Smooth muscle cell (in vitro differentiated cells): ENCODE measurements at regions not wholly inside any gene's neighbourhood (a gene's known extent, or its start where the extent isn't known, plus 50 kb on each side); places are given as distances from the start of the nearest gene placed in this dataset.

Source experiments
- DNase-seq: peaks from one replicate; lab custom pipeline; 2025; ENCODE audit not compliant: unreplicated experiment; lab: John Stamatoyannopoulos, UW
- H2AFZ ChIP-seq: fragments of 200-600 bp; sonication (generic); 2 replicates; pipeline ENCODE4 v1.6.0; 2016; ENCODE audit warnings: antibody characterized with exemption, low read depth, mild to moderate bottlenecking
- H3F3A ChIP-seq: fragments of 200-600 bp; sonication (generic); 2 replicates; pipeline ENCODE4 v1.6.0; 2017; ENCODE audit warnings: antibody characterized with exemption, low read depth
- H3K27ac ChIP-seq: fragments of 200-600 bp; sonication (generic); 2 replicates; pipeline ENCODE4 v1.5.1; 2016; ENCODE audit warnings: low read depth, mild to moderate bottlenecking
- H3K27me3 ChIP-seq: fragments of 200-600 bp; sonication (generic); 2 replicates; pipeline ENCODE4 v1.6.1; 2016; ENCODE audit warnings: low read depth, mild to moderate bottlenecking
- H3K36me3 ChIP-seq: fragments of 200-600 bp; sonication (generic); 2 replicates; pipeline ENCODE4 v1.5.1; 2016; ENCODE audit warnings: low read depth
- H3K4me1 ChIP-seq: fragments of 200-600 bp; sonication (generic); 2 replicates; pipeline ENCODE4 v1.5.1; 2016; ENCODE audit warnings: low read depth
- H3K4me2 ChIP-seq: fragments of 200-600 bp; sonication (generic); 2 replicates; pipeline ENCODE4 v1.6.0; 2016; ENCODE audit warnings: mild to moderate bottlenecking
- H3K4me3 ChIP-seq: fragments of 200-600 bp; sonication (generic); 2 replicates; pipeline ENCODE4 v1.5.1; 2016; ENCODE audit warnings: mild to moderate bottlenecking
- H3K79me2 ChIP-seq: fragments of 200-600 bp; sonication (generic); 2 replicates; pipeline ENCODE4 v1.6.0; 2016; ENCODE audit warnings: low read depth, mild to moderate bottlenecking
- H3K9ac ChIP-seq: fragments of 200-600 bp; sonication (generic); 2 replicates; pipeline ENCODE4 v1.6.0; 2016; ENCODE audit warnings: low read depth
- H3K9me3 ChIP-seq: fragments of 200-600 bp; sonication (generic); replicated peaks from 2 replicates; pipeline ENCODE4 v1.5.1; 2016; ENCODE audit warnings: low read depth
- H4K20me1 ChIP-seq: fragments of 200-600 bp; sonication (generic); 2 replicates; pipeline ENCODE4 v1.6.0; 2016; ENCODE audit warnings: low read depth
- WGBS: methylation state at CpG from one replicate; pipeline ENCODE4 v1.1.7; 2016; ENCODE audit warnings: low lambda C conversion rate; 5-methylcytosine and 5-hydroxymethylcytosine counted together
- TF ChIP-seq, protein P1 (sequence below): fragments of 200-600 bp; sonication (generic); IDR thresholded peaks from 2 replicates; pipeline ENCODE4 v1.5.1; 2017; ENCODE audit warnings: borderline replicate concordance, mild to moderate bottlenecking, antibody characterized with exemption; ENCODE audit not compliant: insufficient read depth, poor library complexity, severe bottlenecking

GRCh38 chr15:38743147-38743546 is 178.5 kb upstream of the RASGRP1 start:
- no peak overlapping the region for H3K9ac ChIP-seq
- no peaks in the 10 kb centered on the region for H4K20me1 ChIP-seq
- H3K27me3 ChIP-seq, result no peaks in the 10 kb centered on the region
- TF ChIP-seq, protein P1, sequence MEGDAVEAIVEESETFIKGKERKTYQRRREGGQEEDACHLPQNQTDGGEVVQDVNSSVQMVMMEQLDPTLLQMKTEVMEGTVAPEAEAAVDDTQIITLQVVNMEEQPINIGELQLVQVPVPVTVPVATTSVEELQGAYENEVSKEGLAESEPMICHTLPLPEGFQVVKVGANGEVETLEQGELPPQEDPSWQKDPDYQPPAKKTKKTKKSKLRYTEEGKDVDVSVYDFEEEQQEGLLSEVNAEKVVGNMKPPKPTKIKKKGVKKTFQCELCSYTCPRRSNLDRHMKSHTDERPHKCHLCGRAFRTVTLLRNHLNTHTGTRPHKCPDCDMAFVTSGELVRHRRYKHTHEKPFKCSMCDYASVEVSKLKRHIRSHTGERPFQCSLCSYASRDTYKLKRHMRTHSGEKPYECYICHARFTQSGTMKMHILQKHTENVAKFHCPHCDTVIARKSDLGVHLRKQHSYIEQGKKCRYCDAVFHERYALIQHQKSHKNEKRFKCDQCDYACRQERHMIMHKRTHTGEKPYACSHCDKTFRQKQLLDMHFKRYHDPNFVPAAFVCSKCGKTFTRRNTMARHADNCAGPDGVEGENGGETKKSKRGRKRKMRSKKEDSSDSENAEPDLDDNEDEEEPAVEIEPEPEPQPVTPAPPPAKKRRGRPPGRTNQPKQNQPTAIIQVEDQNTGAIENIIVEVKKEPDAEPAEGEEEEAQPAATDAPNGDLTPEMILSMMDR, result no peak
- H3K79me2 ChIP-seq, result no peaks in the 10 kb centered on the region
- no peak overlapping the region for H3K4me3 ChIP-seq
- H2AFZ ChIP-seq, result no peak overlapping the region
- no peaks in the 10 kb centered on the region for H3K4me1 ChIP-seq
- H3K4me2 ChIP-seq, result no peak overlapping the region
- WGBS, result 93% methylated on average over 3 of the region's 3 CpGs
- peaks cover 3% of the 10 kb centered on the region for H3F3A ChIP-seq
- no peak overlapping the region for H3K27ac ChIP-seq
- H3K36me3 ChIP-seq, result no peaks in the 10 kb centered on the region
- H3K9me3 ChIP-seq, result no peaks in the 10 kb centered on the region
- DNase-seq, result no peak

GRCh38 chr15:38745126-38745525 is 180.5 kb upstream of the RASGRP1 start:
- no peak for DNase-seq
- Histone ChIP-seq H3K4me2 (peak overlapping the region; percentile 45), H3K9me3 (no peaks in the 10 kb centered on the region), H3K4me3 (no peak overlapping the region), H2AFZ (no peak overlapping the region), H3K79me2 (no peaks in the 10 kb centered on the region), H3K27ac (peak overlapping the region; percentile 42), H3K36me3 (no peaks in the 10 kb centered on the region), H3F3A (peaks cover 3% of the 10 kb centered on the region), H4K20me1 (no peaks in the 10 kb centered on the region), H3K27me3 (no peaks in the 10 kb centered on the region), H3K4me1 (no peaks in the 10 kb centered on the region), H3K9ac (no peak overlapping the region)
- TF ChIP-seq, protein P1, result no peak
- WGBS, result 18% methylated on average over 1 of the region's 1 CpG

DNA sequence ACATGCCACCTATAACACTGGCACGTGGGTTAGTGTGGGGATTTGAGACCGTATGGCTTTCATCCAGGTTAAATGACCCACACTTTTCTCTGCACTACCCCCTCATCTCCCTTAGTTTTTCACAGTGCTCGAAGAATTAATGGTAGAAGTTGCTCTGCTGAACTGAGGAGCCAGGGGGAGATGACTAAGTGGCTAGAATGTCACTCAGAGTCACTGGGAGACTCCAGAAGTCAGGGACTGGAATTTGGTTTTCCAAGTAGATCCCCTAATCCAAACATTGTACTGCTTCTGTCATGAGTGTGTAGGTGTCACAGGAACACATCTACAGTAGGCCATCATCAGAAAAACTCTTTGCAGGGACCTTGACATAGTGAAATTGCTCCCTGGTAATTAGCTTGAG is 181.0 kb upstream of the RASGRP1 start:
- WGBS, result 40% methylated on average over 3 of the region's 3 CpGs
- Histone ChIP-seq H3K9me3 (no peaks in the 10 kb centered on the region), H3K79me2 (no peaks in the 10 kb centered on the region), H4K20me1 (no peaks in the 10 kb centered on the region), H3F3A (peaks cover 3% of the 10 kb centered on the region), H3K36me3 (no peaks in the 10 kb centered on the region), H3K4me1 (no peaks in the 10 kb centered on the region), H2AFZ (no peak overlapping the region), H3K27ac (peak overlapping the region; percentile 42), H3K4me2 (peak overlapping the region; percentile 45), H3K27me3 (no peaks in the 10 kb centered on the region), H3K9ac (no peak overlapping the region), H3K4me3 (no peak overlapping the region)
- TF ChIP-seq, protein P1, result no peak
- no peak for DNase-seq

DNA sequence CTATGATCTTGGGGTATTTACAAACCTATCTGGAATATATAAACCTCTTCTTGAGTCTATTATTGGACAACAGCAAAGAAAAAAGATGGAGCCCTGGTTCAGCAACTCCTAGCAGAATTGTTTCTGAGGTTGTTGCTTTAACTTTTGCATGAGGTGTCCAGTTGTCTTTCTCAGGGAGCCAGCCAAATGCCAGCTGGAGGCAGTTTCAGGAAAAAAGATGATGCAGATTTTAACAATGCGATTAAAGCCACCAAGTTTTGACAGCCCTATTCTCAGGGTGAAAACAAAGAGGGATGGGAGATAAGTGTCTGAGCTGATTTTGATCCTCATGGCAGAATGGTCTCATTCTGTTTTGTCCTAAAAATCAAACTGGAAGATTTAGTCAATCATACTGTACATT is 181.6 kb upstream of the RASGRP1 start:
- TF ChIP-seq, protein P1, result no peak
- H3K9ac ChIP-seq, result no peak overlapping the region
- 92% methylated on average over 1 of the region's 1 CpG for WGBS
- peaks cover 3% of the 10 kb centered on the region for H3F3A ChIP-seq
- no peaks in the 10 kb centered on the region for H3K4me1 ChIP-seq
- DNase-seq, result no peak
- peak overlapping the region; percentile 42 for H3K27ac ChIP-seq
- no peaks in the 10 kb centered on the region for H3K79me2 ChIP-seq
- H3K4me2 ChIP-seq, result peak overlapping the region; percentile 45
- no peaks in the 10 kb centered on the region for H3K36me3 ChIP-seq
- H3K27me3 ChIP-seq, result no peaks in the 10 kb centered on the region
- H3K9me3 ChIP-seq, result no peaks in the 10 kb centered on the region
- no peaks in the 10 kb centered on the region for H4K20me1 ChIP-seq
- H2AFZ ChIP-seq, result no peak overlapping the region
- H3K4me3 ChIP-seq, result no peak overlapping the region
